HepG2 (cell line): ENCODE measurements at regions not wholly inside any gene's neighbourhood (a gene's known extent, or its start where the extent isn't known, plus 50 kb on each side); places are given as distances from the start of the nearest gene placed in this dataset.

Experiments used
- ATAC-seq: fragments of 200-7000 bp; cut with Tn5 transposase; 3 replicates; pipeline ENCODE4 v1.9.1; 2020; ENCODE audit warnings: mild to moderate bottlenecking, moderate library complexity
- BruUV-seq: library from RNA; stranded (reverse); fragments of 400-500 nt; replicated peaks from 2 replicates; lab custom pipeline; 2021; lab: Mats Ljungman, UMichigan
- CTCF ChIA-PET: fragments of 300-600 bp; formaldehyde crosslinking; extraction: SDS; loops from one replicate; lab custom pipeline; 2021; ENCODE audit warnings: low total read pairs, inconsistent platforms, low intra/inter-chr PET ratio; lab: Yijun Ruan, JAX
- POLR2A ChIA-PET: fragments of 350-600 bp; sonication (Branson Sonifier 250); formaldehyde crosslinking; loops from one replicate; lab custom pipeline; 2020; ENCODE audit warnings: antibody characterized with exemption, inconsistent platforms; lab: Yijun Ruan, JAX
- DNase-seq: peaks from one replicate; pipeline ENCODE4 v3.0.0-alpha.2; 2015; ENCODE audit warnings: low spot score
- FAIRE-seq: peaks from 3 replicates; lab custom pipeline; 2011; peaks lifted over from hg19 to GRCh38; lab: Jason Lieb, UNC
- H2AFZ ChIP-seq: one replicate; pipeline ENCODE4 v1.6.1; 2011; ENCODE audit warnings: low read length, inconsistent platforms
- H3K27ac ChIP-seq: fragments of 300-600 bp; 3 replicates; pipeline ENCODE4 v1.8.0; 2011; ENCODE audit warnings: mixed run types, mild to moderate bottlenecking, mixed read lengths, low read length, inconsistent platforms; ENCODE audit not compliant: insufficient read depth; ENCODE audit errors: extremely low read length
- H3K27me3 ChIP-seq, 2 experiments: fragments of 200-600 bp in 1 of 2; 2 replicates in 1 of 2; 3 replicates in 1 of 2; pipeline versions ENCODE4 v1.6.0 to v1.8.0; 2011; ENCODE audit warnings: low read length in 2 of 2, mild to moderate bottlenecking in 2 of 2, moderate library complexity in 2 of 2, inconsistent platforms in 1 of 2; ENCODE audit not compliant: insufficient read depth in 2 of 2, control insufficient read depth in 1 of 2
- H3K36me3 ChIP-seq, 2 experiments: fragments of 200-600 bp in 1 of 2; replicated peaks in 1 of 2; 2 replicates in 1 of 2; 3 replicates in 1 of 2; pipeline versions ENCODE4 v1.5.1 to v1.8.0; 2011; ENCODE audit warnings: low read length in 2 of 2, inconsistent platforms in 1 of 2; ENCODE audit not compliant: insufficient read depth in 2 of 2, control insufficient read depth in 1 of 2
- H3K4me1 ChIP-seq: 2 replicates; pipeline ENCODE4 v1.5.1; 2012; ENCODE audit warnings: low read length, inconsistent platforms; ENCODE audit not compliant: insufficient read depth
- H3K4me2 ChIP-seq: 2 replicates; pipeline ENCODE4 v1.6.0; 2011; ENCODE audit warnings: low read depth, low read length, inconsistent platforms
- H3K4me3 ChIP-seq, 3 experiments: fragments of 200-600 bp in 1 of 3; sonication (generic), shearing (Covaris generic) in 1 of 3; replicated peaks in 1 of 3; 2 replicates each; pipeline ENCODE4 v1.5.1; 2011 to 2016; ENCODE audit warnings: low read length in 3 of 3, inconsistent platforms in 2 of 3, low read depth in 2 of 3, mild to moderate bottlenecking in 2 of 3, control low read depth in 1 of 3, mixed read lengths in 1 of 3; ENCODE audit not compliant: insufficient read depth in 1 of 3
- H3K79me2 ChIP-seq: one replicate; pipeline ENCODE4 v1.6.1; 2011; ENCODE audit warnings: low read length, inconsistent platforms; ENCODE audit not compliant: insufficient read depth
- H3K9ac ChIP-seq: 2 replicates; pipeline ENCODE4 v1.6.0; 2011; ENCODE audit warnings: mild to moderate bottlenecking, low read depth, low read length, inconsistent platforms; ENCODE audit not compliant: insufficient read depth
- H3K9me3 ChIP-seq: 2 replicates; pipeline ENCODE4 v1.5.1; 2012; ENCODE audit warnings: mild to moderate bottlenecking, low read length
- H4K20me1 ChIP-seq: 2 replicates; pipeline ENCODE4 v1.6.0; 2011; ENCODE audit warnings: inconsistent platforms, mild to moderate bottlenecking, low read length, moderate library complexity; ENCODE audit not compliant: insufficient read depth
- HOXD1 ChIP-seq: sonication (generic); formaldehyde crosslinking; IDR thresholded peaks from 2 replicates; pipeline ENCODE4 v1.5.0; 2020; ENCODE audit warnings: missing genetic modification reagents
- PHB2 ChIP-seq: fragments of 450-650 bp; IDR thresholded peaks from 2 replicates; pipeline ENCODE4 v1.6.1; 2018; ENCODE audit not compliant: partially characterized antibody
- RFXAP ChIP-seq: sonication (generic); formaldehyde crosslinking; IDR thresholded peaks from 2 replicates; pipeline ENCODE4 v1.4.0; 2020; ENCODE audit warnings: missing genetic modification reagents, borderline replicate concordance
- ZNF7 ChIP-seq: IDR thresholded peaks from 2 replicates; pipeline ENCODE4 v1.6.1; 2016; ENCODE audit warnings: missing biosample characterization, missing genetic modification reagents
- WGBS: methylation state at CpG from one replicate; pipeline ENCODE4 v1.1.6; 2017; ENCODE audit warnings: low lambda C conversion rate; 5-methylcytosine and 5-hydroxymethylcytosine counted together
- in situ Hi-C: cut with HindIII; loops from 2 replicates; pipeline ENCODE4 v1.10.0; 2017; ENCODE audit warnings: low pct_unique_long_range_greater_than_20kb; ENCODE audit not compliant: extremely low pct_ligation_motif_present
- intact Hi-C: fragments of 100-400 bp; cut with micrococcal nuclease; formaldehyde crosslinking; loops from one replicate; pipeline ENCODE4 v1.10.0; 2022; ENCODE audit not compliant: unreplicated experiment
- TF ChIP-seq, protein P1 (sequence below), 2 experiments: sonication (generic) in 1 of 2; formaldehyde crosslinking in 1 of 2; IDR thresholded peaks; 2 replicates each; pipeline versions ENCODE4 v1.5.1 to v1.6.1; 2011 to 2020; ENCODE audit warnings: borderline replicate concordance in 1 of 2, low read depth in 1 of 2, low read length in 1 of 2, mild to moderate bottlenecking in 1 of 2, missing genetic modification reagents in 1 of 2, moderate library complexity in 1 of 2
- TF ChIP-seq, protein P2 (sequence below): sonication (generic); formaldehyde crosslinking; IDR thresholded peaks from 2 replicates; pipeline ENCODE4 v1.4.0; 2020; ENCODE audit warnings: missing genetic modification reagents
- TF ChIP-seq, protein P3 (sequence below): sonication (generic); formaldehyde crosslinking; conservative IDR thresholded peaks from 2 replicates; pipeline ENCODE4 v1.8.0; 2022; ENCODE audit warnings: mild to moderate bottlenecking, moderate library complexity, missing genetic modification reagents

DNA sequence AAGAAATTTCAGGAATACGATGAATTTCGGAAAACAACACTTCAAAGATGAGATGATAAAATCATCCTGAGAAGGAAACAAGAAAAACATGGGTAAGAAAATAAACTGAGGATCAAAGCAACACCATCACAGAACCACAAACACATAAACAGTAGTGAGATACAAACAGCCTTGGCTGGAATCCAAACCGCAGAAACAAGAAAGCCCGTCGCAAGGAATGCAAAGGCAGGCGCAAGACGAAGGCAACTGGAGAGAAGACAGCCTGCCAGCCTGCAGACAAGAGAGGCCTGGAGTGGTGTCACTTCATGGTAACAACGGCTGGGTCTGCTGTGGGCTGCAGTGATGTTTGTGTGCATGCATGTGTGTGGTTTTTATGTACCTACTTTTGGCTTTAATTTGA is 61.8 kb upstream of the DRGX start:
- DNase-seq = no peak
- Histone ChIP-seq H3K9ac (no peak overlapping the region), H3K36me3 (no peaks in the 10 kb centered on the region; a peak in 3 of 5 replicates), H3K27ac (no peak overlapping the region), H3K4me1 (no peaks in the 10 kb centered on the region), H3K79me2 (no peaks in the 10 kb centered on the region), H3K27me3 (no peaks in the 10 kb centered on the region), H3K4me3 (no peak overlapping the region), H2AFZ (no peak overlapping the region), H3K4me2 (no peak overlapping the region), H3K9me3 (peaks cover 12% of the 10 kb centered on the region), H4K20me1 (no peaks in the 10 kb centered on the region)
- CTCF ChIA-PET = no interaction called here
- FAIRE-seq = no peak
- TF ChIP-seq, protein P1, sequence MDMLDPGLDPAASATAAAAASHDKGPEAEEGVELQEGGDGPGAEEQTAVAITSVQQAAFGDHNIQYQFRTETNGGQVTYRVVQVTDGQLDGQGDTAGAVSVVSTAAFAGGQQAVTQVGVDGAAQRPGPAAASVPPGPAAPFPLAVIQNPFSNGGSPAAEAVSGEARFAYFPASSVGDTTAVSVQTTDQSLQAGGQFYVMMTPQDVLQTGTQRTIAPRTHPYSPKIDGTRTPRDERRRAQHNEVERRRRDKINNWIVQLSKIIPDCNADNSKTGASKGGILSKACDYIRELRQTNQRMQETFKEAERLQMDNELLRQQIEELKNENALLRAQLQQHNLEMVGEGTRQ (IDR thresholded peaks at IDR 0.05; ENCODE audit: low read depth, low read length) = no peak
- TF ChIP-seq, protein P1 (CRISPR knock-in tag; IDR thresholded peaks at IDR 0.05; ENCODE audit: borderline replicate concordance) = no peak
- TF ChIP-seq RFXAP (CRISPR knock-in tag) (no peak), HOXD1 (CRISPR knock-in tag) (no peak), PHB2 (no peak)
- POLR2A ChIA-PET = no interaction called here
- intact Hi-C loops = no loop called here
- no peak for ATAC-seq
- WGBS = 94% methylated on average over 8 of the region's 8 CpGs
- in situ Hi-C loops = no loop called here
- BruUV-seq = no TSS peak

DNA sequence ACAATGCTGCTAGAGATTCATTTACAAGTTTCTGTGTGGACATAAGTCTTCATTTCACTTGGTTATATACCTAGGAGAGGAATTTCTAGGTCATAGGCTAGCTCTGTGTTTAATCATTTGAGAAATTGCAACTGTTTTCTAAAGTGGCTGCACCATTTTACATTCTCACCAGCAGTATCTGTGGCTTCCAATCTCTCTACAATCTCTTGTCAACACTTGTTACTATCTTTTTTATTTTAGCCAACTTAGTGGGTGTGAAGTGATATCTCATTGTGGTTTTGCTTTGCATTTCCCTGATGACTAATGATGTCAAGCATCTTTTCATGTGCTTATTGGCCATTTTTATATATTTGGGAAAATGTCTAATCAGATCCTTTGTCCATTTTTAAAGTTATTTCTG is 53.0 kb upstream of the DRGX start:
- ChIA-PET CTCF (no interaction called here), POLR2A (no interaction called here)
- Histone ChIP-seq H3K4me3 (no peak overlapping the region), H3K9me3 (peaks cover 8% of the 10 kb centered on the region), H2AFZ (no peak overlapping the region), H4K20me1 (no peaks in the 10 kb centered on the region), H3K27me3 (no peaks in the 10 kb centered on the region), H3K36me3 (no peaks in the 10 kb centered on the region), H3K4me2 (no peak overlapping the region), H3K27ac (no peak overlapping the region), H3K79me2 (no peaks in the 10 kb centered on the region), H3K9ac (no peak overlapping the region), H3K4me1 (no peaks in the 10 kb centered on the region)
- TF ChIP-seq, protein P2, sequence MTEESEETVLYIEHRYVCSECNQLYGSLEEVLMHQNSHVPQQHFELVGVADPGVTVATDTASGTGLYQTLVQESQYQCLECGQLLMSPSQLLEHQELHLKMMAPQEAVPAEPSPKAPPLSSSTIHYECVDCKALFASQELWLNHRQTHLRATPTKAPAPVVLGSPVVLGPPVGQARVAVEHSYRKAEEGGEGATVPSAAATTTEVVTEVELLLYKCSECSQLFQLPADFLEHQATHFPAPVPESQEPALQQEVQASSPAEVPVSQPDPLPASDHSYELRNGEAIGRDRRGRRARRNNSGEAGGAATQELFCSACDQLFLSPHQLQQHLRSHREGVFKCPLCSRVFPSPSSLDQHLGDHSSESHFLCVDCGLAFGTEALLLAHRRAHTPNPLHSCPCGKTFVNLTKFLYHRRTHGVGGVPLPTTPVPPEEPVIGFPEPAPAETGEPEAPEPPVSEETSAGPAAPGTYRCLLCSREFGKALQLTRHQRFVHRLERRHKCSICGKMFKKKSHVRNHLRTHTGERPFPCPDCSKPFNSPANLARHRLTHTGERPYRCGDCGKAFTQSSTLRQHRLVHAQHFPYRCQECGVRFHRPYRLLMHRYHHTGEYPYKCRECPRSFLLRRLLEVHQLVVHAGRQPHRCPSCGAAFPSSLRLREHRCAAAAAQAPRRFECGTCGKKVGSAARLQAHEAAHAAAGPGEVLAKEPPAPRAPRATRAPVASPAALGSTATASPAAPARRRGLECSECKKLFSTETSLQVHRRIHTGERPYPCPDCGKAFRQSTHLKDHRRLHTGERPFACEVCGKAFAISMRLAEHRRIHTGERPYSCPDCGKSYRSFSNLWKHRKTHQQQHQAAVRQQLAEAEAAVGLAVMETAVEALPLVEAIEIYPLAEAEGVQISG (CRISPR knock-in tag) = no peak
- TF ChIP-seq ZNF7 (CRISPR knock-in tag) = peak; percentile 90
- TF ChIP-seq, protein P3, sequence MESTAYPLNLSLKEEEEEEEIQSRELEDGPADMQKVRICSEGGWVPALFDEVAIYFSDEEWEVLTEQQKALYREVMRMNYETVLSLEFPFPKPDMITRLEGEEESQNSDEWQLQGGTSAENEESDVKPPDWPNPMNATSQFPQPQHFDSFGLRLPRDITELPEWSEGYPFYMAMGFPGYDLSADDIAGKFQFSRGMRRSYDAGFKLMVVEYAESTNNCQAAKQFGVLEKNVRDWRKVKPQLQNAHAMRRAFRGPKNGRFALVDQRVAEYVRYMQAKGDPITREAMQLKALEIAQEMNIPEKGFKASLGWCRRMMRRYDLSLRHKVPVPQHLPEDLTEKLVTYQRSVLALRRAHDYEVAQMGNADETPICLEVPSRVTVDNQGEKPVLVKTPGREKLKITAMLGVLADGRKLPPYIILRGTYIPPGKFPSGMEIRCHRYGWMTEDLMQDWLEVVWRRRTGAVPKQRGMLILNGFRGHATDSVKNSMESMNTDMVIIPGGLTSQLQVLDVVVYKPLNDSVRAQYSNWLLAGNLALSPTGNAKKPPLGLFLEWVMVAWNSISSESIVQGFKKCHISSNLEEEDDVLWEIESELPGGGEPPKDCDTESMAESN = no peak
- FAIRE-seq (no peak), DNase-seq (no peak), ATAC-seq (no peak)
- in situ Hi-C loops = no loop called here
- intact Hi-C loops = no loop called here
- BruUV-seq = no TSS peak
